ENCODE measurements at regions not wholly inside any gene's neighbourhood (a gene's known extent, or its start where the extent isn't known, plus 50 kb on each side); places are given as distances from the start of the nearest gene placed in this dataset.

- Histone ChIP-seq H3K4me1 (ENCODE audit: control insufficient read depth, extremely low read depth, insufficient read depth, low read length) (no peaks in the 10 kb centered on the region), H3K27ac (ENCODE audit: insufficient read depth, low read depth, low read length) (no peak overlapping the region), H3K9me3 (replicated peaks; ENCODE audit: control insufficient read depth, insufficient read depth, low read length) (no peaks in the 10 kb centered on the region), H3K4me2 (ENCODE audit: insufficient read depth, low read length) (no peak overlapping the region), H3K79me2 (ENCODE audit: control insufficient read depth, insufficient read depth, low read length) (no peaks in the 10 kb centered on the region), H3K36me3 (ENCODE audit: control insufficient read depth in 2 of 2, extremely low read depth in 1 of 2, insufficient read depth in 2 of 2, low read length in 2 of 2) (no peaks in the 10 kb centered on the region), H3K9me1 (replicated peaks; ENCODE audit: control insufficient read depth, extremely low read depth, insufficient read depth, low read length) (no peaks in the 10 kb centered on the region), H3K9ac (replicated peaks; ENCODE audit: extremely low read depth, insufficient read depth, low read length) (no peak overlapping the region), H3K4me3 (replicated peaks in 1 of 3; ENCODE audit: insufficient read depth in 1 of 3, low read depth in 1 of 3, low read length in 3 of 3) (no peak overlapping the region), H4K20me1 (replicated peaks; ENCODE audit: control insufficient read depth, extremely low read depth, insufficient read depth, low read length) (no peaks in the 10 kb centered on the region), H2AFZ (ENCODE audit: low read depth, low read length) (no peak overlapping the region), H3K27me3 (ENCODE audit: control insufficient read depth in 2 of 2, insufficient read depth in 2 of 2, low read length in 2 of 2) (no peaks in the 10 kb centered on the region)
- TF ChIP-seq MYC (IDR thresholded peaks at IDR 0.05; ENCODE audit: low read depth, low read length) (no peak), EZH2 (IDR thresholded peaks at IDR 0.05; ENCODE audit: borderline replicate concordance, low read depth, low read length, severe bottlenecking) (no peak), POLR2AphosphoS5 (IDR thresholded peaks at IDR 0.05; ENCODE audit: insufficient read depth, low read depth, low read length) (no peak), GATA2 (IDR thresholded peaks at IDR 0.05; ENCODE audit: insufficient read depth, insufficient read length, low read depth, low read length) (no peak), POLR2A (IDR thresholded peaks at IDR 0.05; ENCODE audit: low read depth, low read length) (no peak), CTCF (IDR thresholded peaks at IDR 0.05; ENCODE audit: extremely low read depth in 1 of 2, insufficient read depth in 1 of 2, low read depth in 1 of 2, low read length in 2 of 2) (no peak), FOS (IDR thresholded peaks at IDR 0.05; ENCODE audit: borderline replicate concordance, insufficient read depth, low read length) (no peak), JUN (IDR thresholded peaks at IDR 0.05; ENCODE audit: borderline replicate concordance, insufficient read depth, insufficient read length, low read depth) (no peak), MAX (IDR thresholded peaks at IDR 0.05; ENCODE audit: insufficient read depth, insufficient read length) (no peak)
- FAIRE-seq (no peak), DNase-seq (ENCODE audit: low read depth, low spot score) (no peak)
- intact Hi-C loops (cut with micrococcal nuclease) (no loop called here), dilution Hi-C loops (cut with MboI; ENCODE audit: extremely low pct_ligation_motif_present, low sequenced_read_pairs) (no loop called here)
- ChIA-PET POLR2A (no interaction called here), CTCF (interaction anchor here (1.9 kb wide), 1 partner anchor 57 kb away, joined by 6 read pairs; no protein-coding TSS in a partner anchor)
- BruUV-seq (replicated peaks) = no TSS peak
These were observed 118.1 kb downstream of the MPP7 start for GRCh38 chr10:28184810-28185209.

Data from endothelial cell of umbilical vein (primary cell).